GM23338 (cell line): ENCODE measurements at regions not wholly inside any gene's neighbourhood (a gene's known extent, or its start where the extent isn't known, plus 50 kb on each side); places are given as distances from the start of the nearest gene placed in this dataset.

ENCODE experiments used
- ATAC-seq: fragments of 200-7000 bp; cut with Tn5 transposase; 3 replicates; pipeline ENCODE4 v1.9.1; 2020
- DNase-seq: peaks from one replicate; pipeline ENCODE4 v3.0.0-alpha.2; 2015; ENCODE audit warnings: low spot score
- H2AFZ ChIP-seq: fragments of 200-600 bp; sonication (generic); 2 replicates; pipeline ENCODE4 v1.8.0; 2016; ENCODE audit warnings: antibody characterized with exemption, mild to moderate bottlenecking, moderate library complexity
- H3F3A ChIP-seq: fragments of 200-600 bp; sonication (generic); replicated peaks from 2 replicates; pipeline ENCODE4 v1.8.0; 2017; ENCODE audit warnings: antibody characterized with exemption, mixed run types, low read depth
- H3K27ac ChIP-seq: fragments of 200-600 bp; sonication (generic); 2 replicates; pipeline ENCODE4 v1.6.1; 2016; ENCODE audit warnings: low read depth
- H3K27me3 ChIP-seq: fragments of 200-600 bp; sonication (generic); 2 replicates; pipeline ENCODE4 v1.8.0; 2016; ENCODE audit warnings: mild to moderate bottlenecking, mixed run types, moderate library complexity; ENCODE audit not compliant: insufficient read depth
- H3K36me3 ChIP-seq: fragments of 200-600 bp; sonication (generic); 2 replicates; pipeline ENCODE4 v1.8.0; 2016; ENCODE audit warnings: mild to moderate bottlenecking; ENCODE audit not compliant: insufficient read depth
- H3K4me1 ChIP-seq: fragments of 200-600 bp; sonication (generic); 2 replicates; pipeline ENCODE4 v1.8.0; 2016; ENCODE audit warnings: mild to moderate bottlenecking, moderate library complexity; ENCODE audit not compliant: insufficient read depth
- H3K4me2 ChIP-seq: fragments of 200-600 bp; sonication (generic); 2 replicates; pipeline ENCODE4 v1.7.1; 2017; ENCODE audit warnings: mixed run types
- H3K4me3 ChIP-seq: fragments of 200-600 bp; sonication (generic); 2 replicates; pipeline ENCODE4 v1.6.1; 2016; ENCODE audit warnings: mixed run types
- H3K79me2 ChIP-seq: fragments of 200-600 bp; sonication (generic); replicated peaks from 2 replicates; pipeline ENCODE4 v1.8.0; 2017; ENCODE audit warnings: mild to moderate bottlenecking; ENCODE audit not compliant: insufficient read depth
- H3K9me2 ChIP-seq: fragments of 200-600 bp; sonication (generic); 2 replicates; pipeline ENCODE4 v1.8.0; 2017; ENCODE audit not compliant: insufficient read depth
- H4K20me1 ChIP-seq: fragments of 200-600 bp; sonication (generic); replicated peaks from 2 replicates; pipeline ENCODE4 v1.8.0; 2017; ENCODE audit warnings: mild to moderate bottlenecking; ENCODE audit not compliant: insufficient read depth
- H3K27ac Mint-ChIP-seq: 2 replicates; pipeline ENCODE4 v1.8.0; 2020; ENCODE audit warnings: inconsistent platforms, mild to moderate bottlenecking, moderate library complexity, mixed read lengths
- H3K27me3 Mint-ChIP-seq: 3 replicates; pipeline ENCODE4 v1.8.0; 2022; ENCODE audit warnings: low read depth, mild to moderate bottlenecking, moderate library complexity, mixed read lengths, inconsistent platforms; ENCODE audit not compliant: insufficient read depth, poor library complexity
- H3K36me3 Mint-ChIP-seq: 3 replicates; pipeline ENCODE4 v1.8.0; 2021; ENCODE audit warnings: low read depth, mild to moderate bottlenecking, inconsistent platforms, moderate library complexity, mixed read lengths
- H3K4me1 Mint-ChIP-seq: 3 replicates; pipeline ENCODE4 v1.8.0; 2020; ENCODE audit warnings: mild to moderate bottlenecking, inconsistent platforms, mixed read lengths
- H3K4me3 Mint-ChIP-seq: 3 replicates; pipeline ENCODE4 v1.8.0; 2021; ENCODE audit warnings: moderate library complexity, mild to moderate bottlenecking, inconsistent platforms, mixed read lengths
- H3K9me3 Mint-ChIP-seq: 3 replicates; pipeline ENCODE4 v1.8.0; 2020; ENCODE audit warnings: moderate library complexity, mild to moderate bottlenecking, inconsistent platforms, mixed read lengths
- CTCF ChIP-seq, 2 experiments: fragments of 200-600 bp in 1 of 2; sonication (generic) in 1 of 2; conservative IDR thresholded peaks; 2 replicates each; pipeline versions ENCODE4 v1.5.1 to v1.6.1; 2016 to 2017; ENCODE audit warnings: antibody characterized with exemption in 2 of 2, low read depth in 2 of 2, mild to moderate bottlenecking in 2 of 2, moderate library complexity in 1 of 2
- EZH2 ChIP-seq: fragments of 200-600 bp; sonication (generic); IDR thresholded peaks from one replicate; pipeline ENCODE4 v1.8.0; 2017; ENCODE audit warnings: antibody characterized with exemption, mild to moderate bottlenecking, low read depth; ENCODE audit not compliant: unreplicated experiment
- EZH2phosphoT487 ChIP-seq: fragments of 200-600 bp; sonication (generic); IDR thresholded peaks from one replicate; pipeline ENCODE4 v1.8.1; 2018; ENCODE audit warnings: antibody characterized with exemption; ENCODE audit not compliant: unreplicated experiment
- TF ChIP-seq, protein P1 (sequence below): fragments of 250-450 bp; sonication (Bioruptor Pico); IDR thresholded peaks from 2 replicates; pipeline ENCODE4 v1.5.0; 2020; ENCODE audit warnings: mild to moderate bottlenecking, moderate library complexity

DNA sequence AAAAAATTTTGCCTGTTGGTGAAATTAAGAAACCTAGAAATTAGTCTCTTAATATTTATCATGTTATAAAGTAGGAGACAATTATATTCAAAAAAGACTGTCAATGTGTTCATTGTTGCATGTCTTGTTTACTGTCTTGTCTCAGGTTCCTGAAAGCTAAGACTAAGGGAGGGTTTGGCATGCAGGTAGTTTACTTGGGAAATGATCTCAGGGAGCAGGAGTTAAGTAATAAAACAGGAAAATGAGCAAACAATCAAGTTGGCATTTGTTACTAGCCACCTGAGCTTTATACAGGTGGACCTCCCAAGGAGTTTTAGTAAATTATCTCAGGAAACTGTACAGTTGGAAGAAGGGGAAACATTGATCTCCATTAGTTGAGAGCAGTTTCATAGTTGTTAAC lies 188.0 kb upstream of the MDGA2 start (continued):
- TF ChIP-seq, protein P1, sequence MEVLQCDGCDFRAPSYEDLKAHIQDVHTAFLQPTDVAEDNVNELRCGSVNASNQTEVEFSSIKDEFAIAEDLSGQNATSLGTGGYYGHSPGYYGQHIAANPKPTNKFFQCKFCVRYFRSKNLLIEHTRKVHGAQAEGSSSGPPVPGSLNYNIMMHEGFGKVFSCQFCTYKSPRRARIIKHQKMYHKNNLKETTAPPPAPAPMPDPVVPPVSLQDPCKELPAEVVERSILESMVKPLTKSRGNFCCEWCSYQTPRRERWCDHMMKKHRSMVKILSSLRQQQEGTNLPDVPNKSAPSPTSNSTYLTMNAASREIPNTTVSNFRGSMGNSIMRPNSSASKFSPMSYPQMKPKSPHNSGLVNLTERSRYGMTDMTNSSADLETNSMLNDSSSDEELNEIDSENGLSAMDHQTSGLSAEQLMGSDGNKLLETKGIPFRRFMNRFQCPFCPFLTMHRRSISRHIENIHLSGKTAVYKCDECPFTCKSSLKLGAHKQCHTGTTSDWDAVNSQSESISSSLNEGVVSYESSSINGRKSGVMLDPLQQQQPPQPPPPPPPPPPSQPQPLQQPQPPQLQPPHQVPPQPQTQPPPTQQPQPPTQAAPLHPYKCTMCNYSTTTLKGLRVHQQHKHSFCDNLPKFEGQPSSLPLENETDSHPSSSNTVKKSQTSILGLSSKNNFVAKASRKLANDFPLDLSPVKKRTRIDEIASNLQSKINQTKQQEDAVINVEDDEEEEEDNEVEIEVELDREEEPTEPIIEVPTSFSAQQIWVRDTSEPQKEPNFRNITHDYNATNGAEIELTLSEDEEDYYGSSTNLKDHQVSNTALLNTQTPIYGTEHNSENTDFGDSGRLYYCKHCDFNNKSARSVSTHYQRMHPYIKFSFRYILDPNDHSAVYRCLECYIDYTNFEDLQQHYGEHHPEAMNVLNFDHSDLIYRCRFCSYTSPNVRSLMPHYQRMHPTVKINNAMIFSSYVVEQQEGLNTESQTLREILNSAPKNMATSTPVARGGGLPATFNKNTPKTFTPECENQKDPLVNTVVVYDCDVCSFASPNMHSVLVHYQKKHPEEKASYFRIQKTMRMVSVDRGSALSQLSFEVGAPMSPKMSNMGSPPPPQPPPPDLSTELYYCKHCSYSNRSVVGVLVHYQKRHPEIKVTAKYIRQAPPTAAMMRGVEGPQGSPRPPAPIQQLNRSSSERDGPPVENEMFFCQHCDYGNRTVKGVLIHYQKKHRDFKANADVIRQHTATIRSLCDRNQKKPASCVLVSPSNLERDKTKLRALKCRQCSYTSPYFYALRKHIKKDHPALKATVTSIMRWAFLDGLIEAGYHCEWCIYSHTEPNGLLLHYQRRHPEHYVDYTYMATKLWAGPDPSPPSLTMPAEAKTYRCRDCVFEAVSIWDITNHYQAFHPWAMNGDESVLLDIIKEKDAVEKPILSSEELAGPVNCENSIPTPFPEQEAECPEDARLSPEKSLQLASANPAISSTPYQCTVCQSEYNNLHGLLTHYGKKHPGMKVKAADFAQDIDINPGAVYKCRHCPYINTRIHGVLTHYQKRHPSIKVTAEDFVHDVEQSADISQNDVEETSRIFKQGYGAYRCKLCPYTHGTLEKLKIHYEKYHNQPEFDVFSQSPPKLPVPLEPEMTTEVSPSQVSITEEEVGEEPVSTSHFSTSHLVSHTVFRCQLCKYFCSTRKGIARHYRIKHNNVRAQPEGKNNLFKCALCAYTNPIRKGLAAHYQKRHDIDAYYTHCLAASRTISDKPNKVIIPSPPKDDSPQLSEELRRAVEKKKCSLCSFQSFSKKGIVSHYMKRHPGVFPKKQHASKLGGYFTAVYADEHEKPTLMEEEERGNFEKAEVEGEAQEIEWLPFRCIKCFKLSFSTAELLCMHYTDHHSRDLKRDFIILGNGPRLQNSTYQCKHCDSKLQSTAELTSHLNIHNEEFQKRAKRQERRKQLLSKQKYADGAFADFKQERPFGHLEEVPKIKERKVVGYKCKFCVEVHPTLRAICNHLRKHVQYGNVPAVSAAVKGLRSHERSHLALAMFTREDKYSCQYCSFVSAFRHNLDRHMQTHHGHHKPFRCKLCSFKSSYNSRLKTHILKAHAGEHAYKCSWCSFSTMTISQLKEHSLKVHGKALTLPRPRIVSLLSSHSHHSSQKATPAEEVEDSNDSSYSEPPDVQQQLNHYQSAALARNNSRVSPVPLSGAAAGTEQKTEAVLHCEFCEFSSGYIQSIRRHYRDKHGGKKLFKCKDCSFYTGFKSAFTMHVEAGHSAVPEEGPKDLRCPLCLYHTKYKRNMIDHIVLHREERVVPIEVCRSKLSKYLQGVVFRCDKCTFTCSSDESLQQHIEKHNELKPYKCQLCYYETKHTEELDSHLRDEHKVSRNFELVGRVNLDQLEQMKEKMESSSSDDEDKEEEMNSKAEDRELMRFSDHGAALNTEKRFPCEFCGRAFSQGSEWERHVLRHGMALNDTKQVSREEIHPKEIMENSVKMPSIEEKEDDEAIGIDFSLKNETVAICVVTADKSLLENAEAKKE = no peak
- TF ChIP-seq EZH2phosphoT487 = no peak

DNA sequence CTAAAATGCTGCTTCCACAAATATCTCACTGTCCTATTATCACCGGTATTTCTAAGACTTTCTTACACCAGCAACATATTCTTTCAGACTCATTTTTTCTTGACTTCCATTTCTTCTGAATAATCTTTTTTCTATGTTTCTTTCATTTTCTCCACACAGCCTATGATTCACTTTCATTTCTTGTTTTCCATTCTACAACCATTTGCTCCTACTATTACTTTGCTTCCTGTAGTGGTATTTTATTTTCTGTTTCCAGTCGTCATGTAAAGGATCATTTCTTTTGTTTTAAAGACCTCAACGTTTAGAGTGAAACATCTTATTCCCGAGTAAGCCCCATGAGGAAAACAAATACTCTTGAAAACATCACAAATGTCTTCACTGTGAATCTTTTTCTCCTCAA lies 182.2 kb upstream of the MDGA2 start:
- Mint-ChIP-seq H3K9me3 (no peaks in the 10 kb centered on the region), H3K4me1 (no peaks in the 10 kb centered on the region), H3K4me3 (no peak overlapping the region), H3K27ac (no peak overlapping the region), H3K36me3 (no peaks in the 10 kb centered on the region), H3K27me3 (no peaks in the 10 kb centered on the region)
- H3K36me3 ChIP-seq = no peaks in the 10 kb centered on the region
- DNase-seq (no peak), ATAC-seq (no peak)
- no peaks in the 10 kb centered on the region for H4K20me1 ChIP-seq
- no peaks in the 10 kb centered on the region for H3F3A ChIP-seq
- H3K27ac ChIP-seq = no peak overlapping the region
- H3K79me2 ChIP-seq = no peaks in the 10 kb centered on the region
- no peak overlapping the region for H3K4me3 ChIP-seq
- H3K4me1 ChIP-seq = no peaks in the 10 kb centered on the region
- H2AFZ ChIP-seq = no peak overlapping the region
- no peak overlapping the region for H3K4me2 ChIP-seq
- no peaks in the 10 kb centered on the region for H3K27me3 ChIP-seq
- H3K9me2 ChIP-seq = no peaks in the 10 kb centered on the region
- TF ChIP-seq CTCF (conservative IDR thresholded peaks at IDR 0.05; ENCODE audit: low read depth in 2 of 2) = no peak
- TF ChIP-seq EZH2 = no peak
- TF ChIP-seq, protein P1 = no peak
